ENCODE measurements at regions not wholly inside any gene's neighbourhood (a gene's known extent, or its start where the extent isn't known, plus 50 kb on each side); places are given as distances from the start of the nearest gene placed in this dataset.

- H3K9me3 ChIP-seq = no peaks in the 10 kb centered on the region
- TF ChIP-seq CTCF (IDR thresholded peaks at IDR 0.05) = no peak
- no peak for DNase-seq (ENCODE audit: low spot score)
- no peak for ATAC-seq (ENCODE audit: insufficient number of reproducible peaks, low FRiP score, low read depth)
- no peaks in the 10 kb centered on the region for H3K4me1 ChIP-seq (ENCODE audit: control insufficient read depth in 1 of 2, low read depth in 2 of 2)
- no peak overlapping the region for H3K27ac ChIP-seq
- no peaks in the 10 kb centered on the region for H3K27me3 ChIP-seq (replicated peaks; ENCODE audit: insufficient read depth)
- no peak overlapping the region for H3K4me3 ChIP-seq
- no peaks in the 10 kb centered on the region for H3K36me3 ChIP-seq
Measured at GRCh38 chr13:69008499-69008898, 1099.1 kb upstream of the ATXN8OS start.

GRCh38 chr13:68998056-68998455 is 1109.6 kb upstream of the ATXN8OS start:
- no peak for TF ChIP-seq CTCF (IDR thresholded peaks at IDR 0.05)
- ATAC-seq (ENCODE audit: insufficient number of reproducible peaks, low FRiP score, low read depth) = no peak
- no peaks in the 10 kb centered on the region for H3K27me3 ChIP-seq (replicated peaks; ENCODE audit: insufficient read depth)
- no peaks in the 10 kb centered on the region for H3K36me3 ChIP-seq
- no peaks in the 10 kb centered on the region for H3K9me3 ChIP-seq
- H3K27ac ChIP-seq = no peak overlapping the region
- no peak for DNase-seq (ENCODE audit: low spot score)
- no peaks in the 10 kb centered on the region for H3K4me1 ChIP-seq (ENCODE audit: control insufficient read depth in 1 of 2, low read depth in 2 of 2)
- H3K4me3 ChIP-seq = no peak overlapping the region

GRCh38 chr13:68996668-68997025 is 1111.0 kb upstream of the ATXN8OS start:
- Histone ChIP-seq H3K27me3 (replicated peaks; ENCODE audit: insufficient read depth) (no peaks in the 10 kb centered on the region), H3K4me1 (ENCODE audit: control insufficient read depth in 1 of 2, low read depth in 2 of 2) (no peaks in the 10 kb centered on the region), H3K4me3 (no peak overlapping the region), H3K36me3 (no peaks in the 10 kb centered on the region), H3K27ac (no peak overlapping the region), H3K9me3 (no peaks in the 10 kb centered on the region)
- no peak for TF ChIP-seq CTCF (IDR thresholded peaks at IDR 0.05)
- no peak for DNase-seq (ENCODE audit: low spot score)
- ATAC-seq (ENCODE audit: insufficient number of reproducible peaks, low FRiP score, low read depth) = no peak

GRCh38 chr13:68995972-68996667 is 1111.5 kb upstream of the ATXN8OS start:
- TF ChIP-seq CTCF (IDR thresholded peaks at IDR 0.05) = no peak
- ATAC-seq (ENCODE audit: insufficient number of reproducible peaks, low FRiP score, low read depth) = no peak

GRCh38 chr13:68993154-68993553 is 1114.5 kb upstream of the ATXN8OS start:
- Histone ChIP-seq H3K9me3 (no peaks in the 10 kb centered on the region), H3K27me3 (replicated peaks; ENCODE audit: insufficient read depth) (no peaks in the 10 kb centered on the region), H3K4me1 (ENCODE audit: control insufficient read depth in 1 of 2, low read depth in 2 of 2) (no peaks in the 10 kb centered on the region)

More at GRCh38 chr13:68995972-68996667, 1111.5 kb upstream of the ATXN8OS start:
- no peak overlapping the region for H3K4me3 ChIP-seq
- H3K9me3 ChIP-seq = no peaks in the 10 kb centered on the region
- H3K27me3 ChIP-seq (replicated peaks; ENCODE audit: insufficient read depth) = no peaks in the 10 kb centered on the region
- no peaks in the 10 kb centered on the region for H3K4me1 ChIP-seq (ENCODE audit: control insufficient read depth in 1 of 2, low read depth in 2 of 2)
- no peaks in the 10 kb centered on the region for H3K36me3 ChIP-seq
- DNase-seq (ENCODE audit: low spot score) = no peak
- H3K27ac ChIP-seq = no peak overlapping the region

More at GRCh38 chr13:68993154-68993553, 1114.5 kb upstream of the ATXN8OS start:
- no peak for TF ChIP-seq CTCF (IDR thresholded peaks at IDR 0.05)
- H3K27ac ChIP-seq = no peak overlapping the region
- no peak for DNase-seq (ENCODE audit: low spot score)
- ATAC-seq (ENCODE audit: insufficient number of reproducible peaks, low FRiP score, low read depth) = no peak
- no peaks in the 10 kb centered on the region for H3K36me3 ChIP-seq
- H3K4me3 ChIP-seq = no peak overlapping the region
